ENCODE measurements at regions not wholly inside any gene's neighbourhood (a gene's known extent, or its start where the extent isn't known, plus 50 kb on each side); places are given as distances from the start of the nearest gene placed in this dataset.

DNA sequence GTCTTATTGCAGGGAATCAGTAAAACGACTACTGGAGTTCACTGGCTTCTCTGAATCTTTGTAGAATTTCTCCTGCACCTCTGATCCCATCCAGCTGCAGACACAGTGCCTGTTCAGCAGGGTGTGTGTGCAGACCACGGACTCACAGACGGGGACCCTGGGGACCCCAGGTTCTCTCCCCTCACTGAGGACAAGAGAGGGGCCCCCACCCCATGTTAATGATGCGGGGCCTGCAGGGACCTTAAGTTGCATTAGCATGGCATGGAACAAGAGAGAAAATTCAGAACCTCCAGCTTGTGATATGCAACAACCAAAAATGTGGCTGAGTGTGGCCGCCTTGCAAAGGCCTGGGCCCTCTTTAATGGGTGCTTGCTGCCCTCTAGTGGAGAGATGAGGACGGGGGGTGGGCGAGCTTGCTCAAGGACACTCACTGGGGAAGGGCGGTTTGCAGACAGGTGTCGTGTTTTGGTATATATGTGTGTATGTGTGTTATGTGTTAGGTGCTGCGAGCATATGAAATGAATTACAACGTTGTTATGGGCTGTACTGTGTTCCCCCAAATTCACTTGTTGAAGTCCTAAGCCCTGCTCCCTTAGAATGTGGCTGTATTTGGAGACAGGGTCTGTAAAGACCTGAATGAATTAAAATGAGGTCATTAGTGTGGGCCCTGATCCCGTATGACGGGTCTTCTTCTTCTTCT lies 84.4 kb upstream of the SEPTIN5 start:
- Histone ChIP-seq H3K9me3 (no peaks in the 10 kb centered on the region), H3K27ac (no peak overlapping the region), H3K4me1 (no peaks in the 10 kb centered on the region), H3K36me3 (no peaks in the 10 kb centered on the region), H3K27me3 (peaks cover 0 to 42% (median 0%) of the 10 kb centered on the region in 3 donors), H3K4me3 (no peak overlapping the region)
- DNase-seq: peak; percentile 86 to 92
- intact Hi-C loops (cut with DNase I; ENCODE audit: low total_unique reads): loop anchor here (5.0 kb wide), 1 partner anchor 133 kb away; no protein-coding TSS in a partner anchor
- 19 to 25% (median 20%) methylated on average over 13 of the region's 13 CpGs for WGBS, 5 donors
- TF ChIP-seq, protein P1, sequence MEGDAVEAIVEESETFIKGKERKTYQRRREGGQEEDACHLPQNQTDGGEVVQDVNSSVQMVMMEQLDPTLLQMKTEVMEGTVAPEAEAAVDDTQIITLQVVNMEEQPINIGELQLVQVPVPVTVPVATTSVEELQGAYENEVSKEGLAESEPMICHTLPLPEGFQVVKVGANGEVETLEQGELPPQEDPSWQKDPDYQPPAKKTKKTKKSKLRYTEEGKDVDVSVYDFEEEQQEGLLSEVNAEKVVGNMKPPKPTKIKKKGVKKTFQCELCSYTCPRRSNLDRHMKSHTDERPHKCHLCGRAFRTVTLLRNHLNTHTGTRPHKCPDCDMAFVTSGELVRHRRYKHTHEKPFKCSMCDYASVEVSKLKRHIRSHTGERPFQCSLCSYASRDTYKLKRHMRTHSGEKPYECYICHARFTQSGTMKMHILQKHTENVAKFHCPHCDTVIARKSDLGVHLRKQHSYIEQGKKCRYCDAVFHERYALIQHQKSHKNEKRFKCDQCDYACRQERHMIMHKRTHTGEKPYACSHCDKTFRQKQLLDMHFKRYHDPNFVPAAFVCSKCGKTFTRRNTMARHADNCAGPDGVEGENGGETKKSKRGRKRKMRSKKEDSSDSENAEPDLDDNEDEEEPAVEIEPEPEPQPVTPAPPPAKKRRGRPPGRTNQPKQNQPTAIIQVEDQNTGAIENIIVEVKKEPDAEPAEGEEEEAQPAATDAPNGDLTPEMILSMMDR (IDR thresholded peaks at IDR 0.05): peak in 6 of 7 experiments; percentile 74 to 93 (median 84)
- no peak for TF ChIP-seq EP300 (IDR thresholded peaks at IDR 0.05)

DNA sequence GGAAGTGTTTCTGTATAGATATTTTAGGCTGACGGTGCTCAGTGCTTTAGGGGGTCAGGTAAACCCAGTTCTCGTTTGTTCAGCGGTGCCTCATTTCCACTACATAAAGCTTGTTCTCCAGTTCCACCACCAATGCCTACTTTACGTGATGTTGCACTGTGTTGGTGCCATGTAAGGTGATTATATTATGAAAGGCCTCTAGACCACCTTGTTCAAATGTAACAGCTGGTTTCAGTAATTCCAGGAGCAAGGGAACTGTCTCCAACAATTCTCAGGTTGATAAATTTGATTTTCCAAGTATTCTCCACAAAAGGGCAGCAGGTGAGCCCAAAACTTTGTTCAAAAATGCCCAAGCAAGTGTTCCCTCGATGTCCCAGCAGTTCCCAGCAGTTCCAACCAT lies 83.7 kb upstream of the SEPTIN5 start:
- 69 to 81% (median 77%) methylated on average over 5 of the region's 5 CpGs for WGBS, 5 donors
- intact Hi-C loops (cut with DNase I; ENCODE audit: low total_unique reads): loop anchor here (5.0 kb wide), 1 partner anchor 133 kb away; no protein-coding TSS in a partner anchor
- Histone ChIP-seq H3K4me3 (no peak overlapping the region), H3K9me3 (no peaks in the 10 kb centered on the region), H3K4me1 (no peaks in the 10 kb centered on the region), H3K27ac (no peak overlapping the region), H3K36me3 (no peaks in the 10 kb centered on the region), H3K27me3 (peaks cover 0 to 35% (median 0%) of the 10 kb centered on the region in 3 donors)
- DNase-seq: no peak
- no peak for TF ChIP-seq POLR2AphosphoS5 (IDR thresholded peaks at IDR 0.05)
- no peak for TF ChIP-seq EP300 (IDR thresholded peaks at IDR 0.05)
- TF ChIP-seq POLR2A (IDR thresholded peaks at IDR 0.05): no peak

DNA sequence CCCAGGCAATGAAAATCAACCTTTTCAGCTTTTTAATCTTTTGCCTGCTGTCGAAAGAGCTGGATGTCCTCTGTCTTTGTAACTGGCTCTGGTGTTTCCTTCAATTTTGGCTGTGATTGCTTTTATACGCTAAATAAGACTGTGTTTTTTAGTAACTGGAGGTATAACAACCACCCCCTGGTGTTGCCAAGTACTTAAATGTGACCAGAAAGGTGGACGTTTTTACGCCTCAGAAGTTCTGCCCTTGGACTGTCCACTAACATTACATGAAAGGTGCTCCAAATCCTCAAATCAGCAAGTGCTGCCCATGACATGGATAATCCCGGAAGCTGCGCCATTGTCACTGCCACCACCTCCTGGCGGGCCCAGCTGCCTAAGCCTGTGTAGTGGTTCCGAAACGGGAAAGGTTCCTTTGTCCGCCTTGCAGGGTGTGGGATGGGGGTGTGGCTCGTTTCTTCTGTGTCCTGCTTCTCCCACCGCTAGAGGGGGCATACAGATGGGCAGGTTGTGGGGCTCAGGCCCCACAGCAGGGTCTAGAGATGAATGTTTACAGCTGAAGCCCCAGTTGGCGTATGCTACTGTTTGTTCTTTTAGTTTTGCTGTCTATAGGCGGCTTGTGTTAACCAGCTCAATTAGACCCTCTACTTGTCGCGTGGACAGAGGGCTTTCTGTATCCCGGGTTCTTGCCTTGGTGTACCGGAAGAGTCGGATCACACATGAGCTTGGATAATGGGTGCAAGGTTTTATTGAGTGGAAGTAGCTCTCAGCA lies 82.2 kb upstream of the SEPTIN5 start:
- intact Hi-C loops (cut with DNase I; ENCODE audit: low total_unique reads): loop anchor here (5.0 kb wide), 1 partner anchor 135 kb away; no protein-coding TSS in a partner anchor
- Histone ChIP-seq H3K27me3 (peaks cover 0 to 24% (median 0%) of the 10 kb centered on the region in 3 donors), H3K4me3 (no peak overlapping the region), H3K27ac (no peak overlapping the region), H3K4me1 (no peaks in the 10 kb centered on the region), H3K9me3 (no peaks in the 10 kb centered on the region), H3K36me3 (no peaks in the 10 kb centered on the region)
- 46 to 63% (median 49%) methylated on average over 15 to 19 of the region's 19 CpGs for WGBS, 5 donors
- peak in 1 of 2 donors; percentile 58 for DNase-seq
- TF ChIP-seq EP300 (IDR thresholded peaks at IDR 0.05) (no peak), POLR2AphosphoS5 (IDR thresholded peaks at IDR 0.05) (no peak), POLR2A (IDR thresholded peaks at IDR 0.05) (no peak)
- TF ChIP-seq, protein P1 (IDR thresholded peaks at IDR 0.05): no peak

DNA sequence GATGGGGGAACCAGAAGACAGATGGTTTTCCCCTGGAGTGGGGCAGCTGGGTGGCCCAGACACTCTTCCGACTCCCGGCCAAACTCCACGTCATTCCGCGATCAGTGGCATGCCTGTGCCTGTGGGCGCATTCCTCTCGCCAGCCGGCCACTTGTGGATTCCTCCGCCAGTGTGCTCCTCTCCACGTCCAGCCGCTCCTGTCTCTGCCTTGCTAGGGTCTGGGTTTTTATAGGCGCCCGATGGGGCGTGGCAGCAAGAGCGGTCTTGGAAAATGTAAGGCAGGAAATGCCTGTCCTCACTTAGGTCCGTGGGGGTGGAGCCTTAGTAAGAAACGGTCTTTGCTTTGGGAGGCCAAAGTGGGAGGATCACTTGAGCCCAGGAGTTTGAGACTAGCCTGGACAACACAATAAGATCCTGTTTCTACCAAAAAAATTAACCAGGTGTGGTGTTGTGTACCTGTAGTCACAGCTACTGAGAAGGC lies 81.6 kb upstream of the SEPTIN5 start:
- DNase-seq: no peak
- intact Hi-C loops (cut with DNase I; ENCODE audit: low total_unique reads): loop anchor here (5.0 kb wide), 1 partner anchor 135 kb away; no protein-coding TSS in a partner anchor
- no peaks in the 10 kb centered on the region for H3K9me3 ChIP-seq
- H3K4me3 ChIP-seq: no peak overlapping the region
- WGBS, 5 donors: 79 to 86% (median 83%) methylated on average over 16 to 17 of the region's 17 CpGs
- no peak overlapping the region for H3K27ac ChIP-seq
- H3K4me1 ChIP-seq: no peaks in the 10 kb centered on the region
- no peaks in the 10 kb centered on the region for H3K36me3 ChIP-seq
- TF ChIP-seq EP300 (IDR thresholded peaks at IDR 0.05): no peak
- TF ChIP-seq, protein P1 (IDR thresholded peaks at IDR 0.05): no peak
- H3K27me3 ChIP-seq: peaks cover 0 to 24% (median 0%) of the 10 kb centered on the region in 3 donors
